ENCODE measurements at regions not wholly inside any gene's neighbourhood (a gene's known extent, or its start where the extent isn't known, plus 50 kb on each side); places are given as distances from the start of the nearest gene placed in this dataset.
"Not testable (repeated sequence)": the region's sequence is repeated elsewhere in the genome, so short reads cannot be mapped to it uniquely, and the experiment has no call there.

- Histone ChIP-seq H3K36me3 (no peaks in the 10 kb centered on the region), H3K27ac (no peak overlapping the region), H3K27me3 (no peaks in the 10 kb centered on the region), H3K4me3 (no peak overlapping the region), H3K9me3 (no peaks in the 10 kb centered on the region), H3K4me1 (no peaks in the 10 kb centered on the region)
- DNase-seq (ENCODE audit: low spot score): no peak
- TF ChIP-seq, protein P1, sequence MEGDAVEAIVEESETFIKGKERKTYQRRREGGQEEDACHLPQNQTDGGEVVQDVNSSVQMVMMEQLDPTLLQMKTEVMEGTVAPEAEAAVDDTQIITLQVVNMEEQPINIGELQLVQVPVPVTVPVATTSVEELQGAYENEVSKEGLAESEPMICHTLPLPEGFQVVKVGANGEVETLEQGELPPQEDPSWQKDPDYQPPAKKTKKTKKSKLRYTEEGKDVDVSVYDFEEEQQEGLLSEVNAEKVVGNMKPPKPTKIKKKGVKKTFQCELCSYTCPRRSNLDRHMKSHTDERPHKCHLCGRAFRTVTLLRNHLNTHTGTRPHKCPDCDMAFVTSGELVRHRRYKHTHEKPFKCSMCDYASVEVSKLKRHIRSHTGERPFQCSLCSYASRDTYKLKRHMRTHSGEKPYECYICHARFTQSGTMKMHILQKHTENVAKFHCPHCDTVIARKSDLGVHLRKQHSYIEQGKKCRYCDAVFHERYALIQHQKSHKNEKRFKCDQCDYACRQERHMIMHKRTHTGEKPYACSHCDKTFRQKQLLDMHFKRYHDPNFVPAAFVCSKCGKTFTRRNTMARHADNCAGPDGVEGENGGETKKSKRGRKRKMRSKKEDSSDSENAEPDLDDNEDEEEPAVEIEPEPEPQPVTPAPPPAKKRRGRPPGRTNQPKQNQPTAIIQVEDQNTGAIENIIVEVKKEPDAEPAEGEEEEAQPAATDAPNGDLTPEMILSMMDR (IDR thresholded peaks at IDR 0.05): no peak
Observed at GRCh38 chr5:12658871-12659446, 754.7 kb upstream of the CTNND2 start.

- not testable (repeated sequence) for H3K27ac ChIP-seq; H3K4me1 ChIP-seq; H3K9me3 ChIP-seq; H3K27me3 ChIP-seq; H3K36me3 ChIP-seq; DNase-seq (ENCODE audit: low spot score); H3K4me3 ChIP-seq
Observed at GRCh38 chr5:12657914-12658474, 753.7 kb upstream of the CTNND2 start.

GRCh38 chr5:12655675-12656074, 751.4 kb upstream of the CTNND2 start:
- H3K36me3 ChIP-seq: no peaks in the 10 kb centered on the region
- no peaks in the 10 kb centered on the region for H3K4me1 ChIP-seq
- no peaks in the 10 kb centered on the region for H3K9me3 ChIP-seq

DNA sequence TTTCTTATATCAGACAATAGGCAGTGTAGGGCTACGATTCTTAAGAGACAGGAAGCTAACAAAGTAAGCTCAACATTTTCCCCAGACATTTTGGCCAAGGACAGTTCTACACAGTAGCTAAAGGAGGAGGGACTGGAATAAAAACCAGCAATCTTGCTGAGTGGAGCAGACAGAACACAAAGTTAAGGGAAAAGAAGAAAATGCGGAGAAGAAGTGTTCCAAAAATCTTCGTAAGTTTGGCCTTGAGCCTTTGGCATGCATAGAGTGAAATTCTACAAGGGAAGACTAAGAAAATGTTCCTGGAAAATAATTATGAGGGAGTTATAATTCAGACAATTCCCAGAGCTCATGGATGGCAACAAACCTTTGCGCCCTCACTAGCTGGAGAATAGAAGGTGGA, 748.0 kb upstream of the CTNND2 start:
- Histone ChIP-seq H3K36me3 (no peaks in the 10 kb centered on the region), H3K9me3 (no peaks in the 10 kb centered on the region), H3K4me1 (no peaks in the 10 kb centered on the region), H3K27ac (no peak overlapping the region), H3K27me3 (no peaks in the 10 kb centered on the region), H3K4me3 (no peak overlapping the region)
- DNase-seq (ENCODE audit: low spot score): no peak
- TF ChIP-seq, protein P1 (IDR thresholded peaks at IDR 0.05): no peak

More at GRCh38 chr5:12655675-12656074, 751.4 kb upstream of the CTNND2 start:
- TF ChIP-seq, protein P1 (IDR thresholded peaks at IDR 0.05): no peak
- H3K27ac ChIP-seq: no peak overlapping the region
- DNase-seq (ENCODE audit: low spot score): no peak
- H3K4me3 ChIP-seq: no peak overlapping the region
- H3K27me3 ChIP-seq: no peaks in the 10 kb centered on the region

DNA sequence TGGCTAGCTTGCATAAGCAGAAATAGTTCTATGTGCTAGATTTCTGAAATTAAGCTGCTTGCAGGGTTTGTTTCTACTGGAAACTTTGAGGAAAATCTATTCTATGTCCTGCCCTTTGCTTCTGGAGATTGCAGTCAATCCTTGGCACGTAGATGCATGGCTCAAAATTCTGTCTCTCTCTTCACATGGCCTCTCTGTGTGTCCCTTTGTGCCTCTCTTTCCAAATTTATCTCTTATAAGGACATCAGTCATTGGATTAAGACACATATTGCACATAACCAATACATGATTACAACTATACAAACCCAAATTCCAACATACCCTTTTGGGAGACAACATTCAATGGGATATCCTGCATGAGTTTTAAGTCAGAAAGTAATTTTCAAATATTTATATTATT, 744.3 kb upstream of the CTNND2 start:
- Histone ChIP-seq H3K4me3 (no peak overlapping the region), H3K9me3 (no peaks in the 10 kb centered on the region), H3K27me3 (no peaks in the 10 kb centered on the region), H3K36me3 (no peaks in the 10 kb centered on the region), H3K27ac (no peak overlapping the region), H3K4me1 (no peaks in the 10 kb centered on the region)
- TF ChIP-seq, protein P1 (IDR thresholded peaks at IDR 0.05): no peak
- DNase-seq (ENCODE audit: low spot score): no peak

GRCh38 chr5:12647613-12648012, 743.4 kb upstream of the CTNND2 start:
- Histone ChIP-seq H3K4me1 (no peaks in the 10 kb centered on the region), H3K27ac (no peak overlapping the region), H3K27me3 (no peaks in the 10 kb centered on the region), H3K9me3 (no peaks in the 10 kb centered on the region), H3K36me3 (no peaks in the 10 kb centered on the region), H3K4me3 (no peak overlapping the region)
- no peak for DNase-seq (ENCODE audit: low spot score)
- TF ChIP-seq, protein P1 (IDR thresholded peaks at IDR 0.05): no peak
